Lung microvascular endothelial cell (primary cell): ENCODE measurements at regions not wholly inside any gene's neighbourhood (a gene's known extent, or its start where the extent isn't known, plus 50 kb on each side); places are given as distances from the start of the nearest gene placed in this dataset.

ENCODE experiments used
- DNase-seq, 2 donors: peaks; one replicate each; pipeline versions ENCODE4 v3.0.0 to v3.0.0-alpha.2; 2010; ENCODE audit warnings: low read depth in 2 of 2

DNA sequence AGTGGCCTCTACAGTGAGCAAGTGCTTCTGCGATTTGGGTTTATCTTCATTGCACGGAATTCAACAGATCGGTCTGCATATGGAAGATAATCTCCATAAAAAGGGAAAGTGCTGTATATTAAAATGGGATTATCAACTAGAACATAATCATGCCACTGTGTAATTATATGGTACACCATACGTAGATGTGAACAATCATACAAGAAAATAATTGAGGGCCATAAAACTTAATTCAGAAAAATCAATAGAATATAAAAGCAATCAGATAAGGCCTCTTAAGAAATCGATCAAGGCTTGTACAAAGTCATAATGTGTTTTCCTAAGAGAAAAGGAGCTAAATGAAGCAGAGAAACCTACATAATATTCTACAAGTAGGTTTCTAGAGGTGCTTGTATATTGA is 157.5 kb upstream of the MGMT start:
- no peak for DNase-seq

DNA sequence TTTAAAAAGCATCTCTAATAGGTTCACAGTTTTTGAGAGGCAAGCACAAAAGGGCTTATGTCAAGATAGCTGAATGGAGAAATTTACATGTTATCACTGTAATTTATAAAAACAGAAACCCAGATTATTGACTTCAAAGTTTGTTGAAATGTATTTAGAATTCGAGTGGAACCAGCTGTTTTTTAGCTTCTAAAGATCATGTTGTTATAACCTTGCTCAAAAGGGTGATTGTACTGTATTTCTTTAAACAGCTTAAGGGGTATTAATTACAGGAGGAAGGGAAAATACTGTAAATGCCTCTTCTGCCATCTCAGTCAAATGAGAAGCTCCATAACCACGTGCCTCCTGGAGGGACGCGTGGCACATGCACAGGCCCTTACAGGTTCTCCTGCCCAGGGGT is 156.2 kb upstream of the MGMT start:
- no peak for DNase-seq

DNA sequence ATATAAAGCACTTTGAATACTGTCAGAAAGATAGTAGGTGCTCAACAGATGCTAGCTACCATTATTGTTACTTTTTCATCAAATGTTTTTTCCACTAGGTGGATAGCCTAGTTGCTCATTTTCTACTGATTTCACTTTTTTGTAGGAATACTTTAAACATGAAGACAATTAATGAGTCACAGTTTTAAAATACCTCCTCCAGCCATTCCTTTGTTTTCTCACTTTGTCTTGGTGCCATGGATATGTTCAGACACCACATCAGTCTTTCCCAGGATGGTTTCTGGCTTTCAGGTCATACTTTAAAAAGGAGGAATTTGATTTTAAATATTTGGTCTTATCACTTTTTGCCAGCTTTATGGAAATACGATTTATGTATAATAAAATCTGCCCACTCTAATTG is 147.1 kb upstream of the MGMT start:
- DNase-seq, result no peak

- peak in 1 of 2 donors; percentile 33 for DNase-seq
These were observed 146.7 kb upstream of the MGMT start for GRCh38 chr10:129320340-129320739.

DNA sequence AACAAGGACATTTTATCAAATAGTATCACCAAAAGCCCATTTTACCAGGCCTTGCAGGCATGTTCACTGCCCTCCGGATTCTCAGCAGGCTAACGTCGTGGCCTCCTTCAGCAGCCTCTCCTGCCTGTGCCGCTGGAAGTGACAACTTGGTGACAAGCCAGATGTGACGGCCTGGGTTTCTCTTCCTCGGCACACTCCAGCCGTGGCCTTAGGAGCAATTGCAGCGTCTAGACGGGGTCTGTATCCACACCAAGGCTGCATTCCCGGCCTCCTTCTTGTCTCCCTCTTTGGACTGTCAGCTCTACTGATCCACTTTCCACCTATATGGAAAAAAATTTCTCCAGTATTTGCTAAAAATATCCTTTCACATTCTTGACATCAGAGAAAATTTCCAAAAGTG is 145.3 kb upstream of the MGMT start:
- no peak for DNase-seq

GRCh38 chr10:129322933-129323820 is 143.9 kb upstream of the MGMT start:
- DNase-seq, result no peak

GRCh38 chr10:129323879-129324278 is 143.2 kb upstream of the MGMT start:
- no peak for DNase-seq

DNA sequence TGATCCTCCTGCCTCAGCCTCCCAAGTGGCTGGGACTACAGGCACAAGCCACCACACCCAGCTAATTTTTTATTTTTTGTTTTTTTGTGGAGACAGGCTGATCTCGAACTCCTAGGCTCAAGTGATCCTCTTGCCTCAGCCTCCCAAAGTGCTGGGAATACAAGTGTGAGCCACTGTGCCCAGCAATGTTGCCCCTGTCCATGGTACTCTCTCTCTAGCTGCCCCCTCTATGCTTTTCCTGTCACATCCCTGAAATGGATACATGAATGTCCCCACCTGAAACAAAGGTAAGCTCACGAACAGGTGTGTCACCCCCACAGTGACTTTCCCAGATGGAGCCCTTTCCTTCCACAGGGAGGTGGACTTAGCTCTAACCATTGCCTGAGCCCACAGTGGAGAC is 141.1 kb upstream of the MGMT start:
- no peak for DNase-seq

GRCh38 chr10:129328546-129328945 is 138.5 kb upstream of the MGMT start:
- DNase-seq, result peak in 1 of 2 donors; percentile 44

- DNase-seq, result no peak
These were observed 137.5 kb upstream of the MGMT start for GRCh38 chr10:129329385-129330055.

DNA sequence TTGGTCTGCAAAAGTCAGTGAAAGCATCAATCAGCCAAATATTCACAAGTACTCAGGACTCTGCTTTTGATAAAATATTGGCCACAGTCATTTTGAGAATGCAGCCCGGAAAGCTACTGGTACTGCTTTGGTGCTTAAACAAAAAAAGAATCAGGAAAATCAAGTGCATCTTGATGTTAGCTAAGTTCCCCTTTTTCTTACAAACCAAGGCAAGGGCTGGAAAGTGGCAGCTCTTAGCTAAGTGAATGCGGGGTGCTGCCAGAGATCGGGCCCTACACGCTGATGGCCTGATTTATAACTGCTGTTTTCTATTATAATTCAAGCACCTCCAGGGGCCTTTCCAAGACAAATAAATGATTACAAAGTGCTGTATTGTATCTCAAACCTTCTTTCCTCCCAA is 136.8 kb upstream of the MGMT start:
- DNase-seq, result no peak

DNA sequence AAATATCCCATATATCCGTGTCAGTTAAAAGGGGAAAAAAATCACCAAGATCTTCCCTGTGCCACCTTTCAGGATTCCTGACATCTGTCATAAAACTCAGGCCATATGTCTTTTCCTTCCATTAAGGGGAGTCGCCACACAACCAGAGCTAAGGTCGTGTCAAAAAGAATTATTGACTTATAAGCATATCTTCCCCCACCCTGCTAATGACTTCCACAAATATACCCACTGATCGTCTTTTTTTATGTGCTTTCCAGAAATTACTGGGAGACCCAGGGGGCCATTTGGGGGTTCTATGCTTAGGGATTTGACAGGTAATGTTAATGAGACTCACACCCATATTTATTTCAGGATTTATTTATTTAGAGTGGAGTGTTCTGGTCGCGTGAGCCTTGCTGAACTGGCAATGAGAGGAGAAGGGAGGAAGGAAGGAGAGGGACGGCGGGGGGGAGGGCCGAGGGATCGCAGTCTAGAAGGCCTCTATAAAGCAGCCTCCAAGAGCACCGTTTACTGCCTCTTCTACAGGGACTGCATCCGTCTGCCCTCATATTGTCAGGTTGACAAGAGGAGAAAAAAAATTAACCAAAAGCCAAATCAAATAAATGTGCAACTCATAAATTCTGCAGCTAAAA is 135.7 kb upstream of the MGMT start:
- DNase-seq, result no peak

DNA sequence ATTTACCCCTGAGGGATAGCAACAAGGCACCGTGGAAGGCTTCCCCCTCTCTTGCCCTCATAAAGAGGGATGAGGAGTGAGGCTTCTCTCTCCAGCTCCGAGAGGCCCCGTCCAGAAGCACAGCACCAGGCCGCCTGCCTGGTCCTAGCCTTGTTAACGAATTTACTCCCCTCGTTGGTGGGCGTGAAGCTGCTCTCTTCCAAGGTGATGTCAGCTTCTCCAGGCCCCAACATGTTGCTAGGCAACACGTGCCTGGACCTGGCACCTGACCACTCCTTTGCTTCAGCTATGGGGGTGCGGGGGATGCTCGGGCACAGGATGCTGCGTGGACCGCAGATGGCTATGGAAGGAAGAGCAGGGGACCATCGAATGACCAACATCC is 135.2 kb upstream of the MGMT start:
- DNase-seq, result no peak

DNA sequence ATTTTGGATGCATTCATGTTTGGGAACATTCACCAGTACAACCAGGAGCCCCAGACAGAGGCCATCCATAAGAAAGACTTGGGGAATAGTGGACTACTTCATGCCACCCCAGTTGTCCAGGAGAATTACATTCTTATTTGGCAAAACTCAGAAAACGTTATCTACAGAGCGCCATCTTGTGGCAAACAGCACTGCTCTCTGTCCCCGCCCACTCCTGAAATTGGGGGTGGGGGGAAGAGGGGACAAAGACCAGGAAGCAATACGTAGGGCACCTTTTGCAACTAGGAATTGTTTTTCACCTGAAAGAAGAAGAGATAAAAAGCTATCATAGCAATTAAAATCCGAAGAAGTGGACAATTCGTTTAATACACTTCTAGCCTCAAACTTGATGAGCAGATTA is 134.6 kb upstream of the MGMT start:
- DNase-seq, result peak; percentile 32 to 56

DNA sequence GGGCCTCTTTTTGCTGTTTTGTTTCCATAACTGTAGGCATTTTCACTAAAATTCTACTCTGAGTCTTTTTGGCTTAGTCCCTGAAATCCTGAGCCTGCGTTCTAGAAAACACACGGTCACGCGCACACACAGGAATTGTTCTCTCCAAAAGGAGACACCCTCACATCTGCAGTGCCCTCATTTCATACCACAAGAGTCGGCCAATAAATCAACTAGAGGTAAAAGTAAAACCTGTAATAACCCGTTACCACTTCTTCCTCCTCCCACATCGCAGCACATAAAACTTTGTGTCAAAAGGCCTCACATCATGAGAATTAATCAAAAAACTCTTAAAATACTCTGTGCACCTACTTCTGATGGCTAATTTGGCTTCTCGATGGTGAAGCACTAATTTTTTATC is 133.3 kb upstream of the MGMT start:
- DNase-seq, result no peak

GRCh38 chr10:129334266-129334665 is 132.8 kb upstream of the MGMT start:
- no peak for DNase-seq

DNA sequence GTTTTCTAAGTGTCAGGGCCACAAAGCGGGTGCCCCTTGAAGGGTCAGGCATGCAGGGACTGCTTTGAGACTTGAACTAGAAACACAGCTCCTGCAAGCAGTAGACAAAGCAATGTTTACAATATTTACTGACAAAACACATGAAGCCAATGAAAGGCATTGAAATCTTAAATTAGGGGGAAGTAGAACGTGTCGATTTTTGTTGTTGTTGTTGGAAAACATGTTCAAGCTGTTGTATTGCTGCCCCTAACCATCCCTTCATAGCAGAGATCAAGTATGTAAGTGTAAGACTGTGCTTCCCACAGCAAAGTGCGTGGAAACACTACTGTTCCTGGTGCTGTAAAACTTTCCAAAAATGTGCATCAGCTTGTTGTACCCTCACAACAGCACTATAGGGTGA is 131.6 kb upstream of the MGMT start:
- no peak for DNase-seq

DNA sequence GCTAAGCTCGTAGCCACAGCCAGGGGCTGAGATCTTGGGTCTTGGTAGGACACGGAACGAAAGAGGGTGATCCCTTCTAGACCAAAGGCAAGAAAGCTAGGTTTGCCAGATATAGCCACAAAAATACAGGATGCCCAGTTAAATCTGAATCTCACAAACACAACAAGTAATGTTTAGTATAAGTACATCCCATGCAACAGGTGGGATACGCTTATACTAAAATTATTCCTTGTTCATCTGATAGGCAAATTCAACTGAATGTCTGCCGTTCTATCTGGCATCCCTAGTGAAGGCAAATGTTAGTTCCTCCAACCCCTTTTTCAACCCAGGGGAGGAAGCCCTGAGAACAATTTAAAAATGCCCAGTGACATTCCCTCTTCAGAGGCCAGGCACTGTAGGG is 131.1 kb upstream of the MGMT start:
- DNase-seq, result no peak

GRCh38 chr10:129339191-129339590 is 127.8 kb upstream of the MGMT start:
- no peak for DNase-seq

GRCh38 chr10:129339841-129340240 is 127.2 kb upstream of the MGMT start:
- no peak for DNase-seq

DNA sequence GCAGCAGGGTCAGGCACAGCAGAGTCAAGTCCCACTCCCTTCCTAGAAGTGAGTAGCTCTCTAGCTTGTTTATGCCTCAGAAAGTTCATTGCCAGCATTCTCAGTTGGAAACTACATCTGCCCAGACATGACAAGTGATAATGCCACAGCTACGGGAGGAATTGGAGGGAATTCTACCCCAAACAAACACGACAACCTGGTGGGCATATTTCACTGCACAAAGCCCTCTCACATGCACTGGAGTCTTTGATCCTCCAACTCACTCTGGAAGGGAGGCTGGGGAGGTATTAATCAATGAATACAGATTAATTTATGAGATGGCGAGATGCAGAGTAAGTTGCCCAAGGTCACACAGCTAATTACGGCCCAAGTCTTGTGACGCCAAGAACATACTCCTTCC is 126.0 kb upstream of the MGMT start:
- DNase-seq, result no peak

- no peak for DNase-seq
These were observed 124.7 kb upstream of the MGMT start for GRCh38 chr10:129342385-129342784.

DNA sequence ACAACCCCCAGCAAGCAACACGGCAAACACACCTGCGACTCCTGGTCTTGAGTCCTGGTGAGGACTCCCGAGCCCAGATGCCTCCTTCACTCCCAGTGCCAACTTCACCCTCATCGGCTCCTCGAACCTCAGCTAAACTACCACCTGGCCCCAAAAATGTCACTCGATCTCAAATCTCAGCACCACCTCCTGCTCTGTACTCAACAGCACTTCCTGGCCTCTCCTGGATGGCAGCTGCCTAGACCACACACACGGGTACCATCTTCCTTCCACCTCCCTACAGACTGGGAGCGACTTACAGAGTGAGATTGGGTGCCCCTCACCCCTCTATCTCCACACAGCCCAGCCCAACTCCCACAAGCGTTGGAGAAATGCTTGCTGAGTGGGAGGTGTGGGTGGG is 123.9 kb upstream of the MGMT start:
- DNase-seq, result no peak
